ENCODE measurements at regions not wholly inside any gene's neighbourhood (a gene's known extent, or its start where the extent isn't known, plus 50 kb on each side); places are given as distances from the start of the nearest gene placed in this dataset.
"Not testable (repeated sequence)": the region's sequence is repeated elsewhere in the genome, so short reads cannot be mapped to it uniquely, and the experiment has no call there.

- DNase-seq (ENCODE audit: low read depth, low spot score), result peak; percentile 12
Measured at GRCh38 chrX:16319929-16320328, 152.6 kb downstream of the MAGEB17 start.

GRCh38 chrX:16320765-16321355, 153.6 kb downstream of the MAGEB17 start:
- DNase-seq (ENCODE audit: low read depth, low spot score), result no peak

GRCh38 chrX:16333453-16333852, 166.2 kb downstream of the MAGEB17 start:
- DNase-seq (ENCODE audit: low read depth, low spot score), result no peak

GRCh38 chrX:16335181-16335580, 167.9 kb downstream of the MAGEB17 start:
- no peak for DNase-seq (ENCODE audit: low read depth, low spot score)

- DNase-seq (ENCODE audit: low read depth, low spot score), result no peak
Measured at GRCh38 chrX:16347968-16348670, 180.8 kb downstream of the MAGEB17 start.

- no peak for DNase-seq (ENCODE audit: low read depth, low spot score)
Measured at GRCh38 chrX:16357902-16358301, 190.6 kb downstream of the MAGEB17 start.

GRCh38 chrX:16360056-16360455, 192.8 kb downstream of the MAGEB17 start:
- not testable (repeated sequence) for DNase-seq (ENCODE audit: low read depth, low spot score)

- no peak for DNase-seq (ENCODE audit: low read depth, low spot score)
Measured at GRCh38 chrX:16368696-16369095, 201.4 kb downstream of the MAGEB17 start.

- no peak for DNase-seq (ENCODE audit: low read depth, low spot score)
Measured at GRCh38 chrX:16376056-16376455, 208.8 kb downstream of the MAGEB17 start.

GRCh38 chrX:16386126-16386525, 218.8 kb downstream of the MAGEB17 start:
- no peak for DNase-seq (ENCODE audit: low read depth, low spot score)

GRCh38 chrX:16392597-16392996, 225.3 kb downstream of the MAGEB17 start:
- DNase-seq (ENCODE audit: low read depth, low spot score), result no peak

- DNase-seq (ENCODE audit: low read depth, low spot score), result no peak
Measured at GRCh38 chrX:16394290-16394689, 227.0 kb downstream of the MAGEB17 start.

- DNase-seq (ENCODE audit: low read depth, low spot score), result no peak
Measured at GRCh38 chrX:16403808-16404207, 236.5 kb downstream of the MAGEB17 start.

GRCh38 chrX:16416588-16416987, 233.4 kb upstream of the S100G start:
- no peak for DNase-seq (ENCODE audit: low read depth, low spot score)

GRCh38 chrX:16418650-16419049, 231.3 kb upstream of the S100G start:
- DNase-seq (ENCODE audit: low read depth, low spot score), result no peak

- no peak for DNase-seq (ENCODE audit: low read depth, low spot score)
Measured at GRCh38 chrX:16427668-16428067, 222.3 kb upstream of the S100G start.

GRCh38 chrX:16429406-16429805, 220.6 kb upstream of the S100G start:
- no peak for DNase-seq (ENCODE audit: low read depth, low spot score)

- no peak for DNase-seq (ENCODE audit: low read depth, low spot score)
Measured at GRCh38 chrX:16431266-16431665, 218.7 kb upstream of the S100G start.

- no peak for DNase-seq (ENCODE audit: low read depth, low spot score)
Measured at GRCh38 chrX:16433021-16433420, 216.9 kb upstream of the S100G start.

- no peak for DNase-seq (ENCODE audit: low read depth, low spot score)
Measured at GRCh38 chrX:16435399-16435986, 214.5 kb upstream of the S100G start.

GRCh38 chrX:16436348-16437188, 213.4 kb upstream of the S100G start:
- peak; percentile 26 for DNase-seq (ENCODE audit: low read depth, low spot score)

- DNase-seq (ENCODE audit: low read depth, low spot score), result no peak
Measured at GRCh38 chrX:16440446-16440845, 209.5 kb upstream of the S100G start.
